NCI-H1694 treated with DMSO at 0.1 percent for 48 hours (cell line): ENCODE measurements at regions not wholly inside any gene's neighbourhood (a gene's known extent, or its start where the extent isn't known, plus 50 kb on each side); places are given as distances from the start of the nearest gene placed in this dataset.

Experiments used
- DNase-seq: peaks from one replicate; lab custom pipeline; 2025; lab: John Stamatoyannopoulos, UW

DNA sequence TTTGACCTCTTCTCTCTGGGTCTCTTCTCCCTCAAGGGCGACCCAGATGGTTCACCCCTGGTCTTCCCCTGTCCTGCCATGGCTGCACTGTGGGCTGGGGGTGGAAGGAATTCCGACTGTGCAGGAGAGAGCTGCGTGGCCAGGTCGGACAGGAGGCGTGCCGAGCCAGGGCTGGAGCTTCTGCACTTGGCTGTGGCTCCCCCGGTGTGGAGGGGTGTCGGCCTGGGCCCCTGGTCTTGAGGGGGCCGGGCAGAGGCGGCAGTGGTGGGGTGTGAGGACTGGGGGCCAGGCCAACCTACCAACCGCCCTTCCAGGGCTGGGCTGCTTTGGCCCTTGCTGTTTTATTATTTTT lies 74.9 kb upstream of the SHH start:
- no peak for DNase-seq

DNA sequence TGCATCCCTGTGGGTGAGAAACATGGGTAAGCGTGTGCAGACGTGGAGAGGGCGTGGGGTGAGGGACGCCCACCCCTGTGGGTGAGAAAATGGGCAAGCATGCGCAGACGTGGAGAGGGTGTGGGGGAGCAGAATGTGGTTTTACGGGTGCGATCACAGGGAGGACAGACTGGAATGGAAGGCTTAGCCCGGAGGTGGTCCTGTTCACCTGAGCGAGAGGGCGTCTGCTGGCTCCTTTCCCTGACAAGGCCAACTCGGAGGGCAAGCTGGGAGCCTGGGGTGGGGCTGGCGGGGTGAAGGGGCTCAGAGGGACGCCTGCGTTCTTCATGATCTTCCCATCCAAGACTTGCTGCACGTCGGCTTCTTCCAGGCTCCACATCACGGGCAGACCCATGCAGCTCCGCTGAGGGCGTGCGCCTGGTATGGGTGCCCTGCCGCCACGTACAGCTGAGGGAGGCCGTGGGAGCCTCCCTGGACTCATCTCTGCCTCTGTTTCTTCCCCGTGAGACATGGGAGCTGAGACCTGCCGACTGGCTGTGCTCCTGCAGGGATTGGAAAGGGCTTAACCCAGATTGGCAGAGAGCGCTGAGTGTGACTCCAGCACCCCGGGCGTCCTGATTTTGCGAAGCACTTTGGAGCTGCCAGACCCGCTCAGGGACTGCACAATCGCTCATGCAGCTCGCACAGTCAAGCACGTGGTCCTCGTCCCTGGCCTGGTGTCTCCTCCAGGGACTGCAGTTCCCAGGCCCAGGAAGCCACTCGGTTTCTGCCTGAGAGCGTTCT lies 74.3 kb upstream of the SHH start:
- no peak for DNase-seq

DNA sequence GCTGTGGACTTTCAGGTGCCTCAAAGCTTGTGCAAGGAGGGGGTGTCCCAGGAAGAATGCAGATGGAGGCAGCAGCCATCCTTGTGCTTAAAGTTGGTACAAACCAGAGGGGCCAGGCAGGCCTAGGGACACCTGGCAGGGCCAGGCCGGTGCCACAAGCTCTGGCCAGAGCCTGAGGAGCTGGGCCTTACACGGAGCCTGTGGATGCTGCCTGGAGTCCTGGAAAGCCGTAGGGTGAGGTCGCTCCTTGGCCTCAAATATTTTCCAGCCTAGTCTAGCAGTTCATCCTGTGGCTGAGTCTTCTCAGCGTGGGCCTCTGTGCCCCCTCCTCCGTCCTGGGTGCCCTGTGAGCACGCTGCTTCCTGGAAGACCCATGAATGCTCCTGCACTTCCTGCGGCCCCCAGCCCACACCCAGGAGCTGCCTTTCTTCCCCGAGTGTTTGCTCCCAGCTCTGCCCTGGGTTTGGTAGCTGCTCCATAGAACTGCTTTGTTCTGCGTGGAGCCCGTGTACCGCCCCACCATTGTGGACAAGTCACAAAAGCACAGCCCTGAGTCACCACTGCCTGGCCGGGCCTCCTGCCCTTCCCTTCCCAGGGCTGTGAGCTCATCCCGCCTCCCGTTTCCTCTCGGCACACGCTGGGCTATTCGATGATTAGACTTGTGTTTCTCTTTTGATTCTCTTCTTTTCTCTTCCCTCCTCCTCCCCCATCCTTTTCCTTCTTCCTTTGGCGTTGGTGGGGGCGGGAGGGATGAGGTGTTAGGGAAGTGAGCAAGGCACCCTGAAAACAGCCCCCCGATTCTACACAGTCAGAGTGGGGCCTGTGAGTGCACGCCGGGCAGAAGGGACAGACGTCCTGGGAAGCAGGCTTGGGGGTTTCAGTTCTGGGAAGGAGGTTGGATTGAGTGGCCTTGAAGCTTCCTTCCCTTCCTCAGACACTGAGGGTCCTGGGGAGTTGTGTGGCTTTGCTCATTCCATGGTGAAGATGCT lies 73.2 kb upstream of the SHH start:
- DNase-seq: no peak

DNA sequence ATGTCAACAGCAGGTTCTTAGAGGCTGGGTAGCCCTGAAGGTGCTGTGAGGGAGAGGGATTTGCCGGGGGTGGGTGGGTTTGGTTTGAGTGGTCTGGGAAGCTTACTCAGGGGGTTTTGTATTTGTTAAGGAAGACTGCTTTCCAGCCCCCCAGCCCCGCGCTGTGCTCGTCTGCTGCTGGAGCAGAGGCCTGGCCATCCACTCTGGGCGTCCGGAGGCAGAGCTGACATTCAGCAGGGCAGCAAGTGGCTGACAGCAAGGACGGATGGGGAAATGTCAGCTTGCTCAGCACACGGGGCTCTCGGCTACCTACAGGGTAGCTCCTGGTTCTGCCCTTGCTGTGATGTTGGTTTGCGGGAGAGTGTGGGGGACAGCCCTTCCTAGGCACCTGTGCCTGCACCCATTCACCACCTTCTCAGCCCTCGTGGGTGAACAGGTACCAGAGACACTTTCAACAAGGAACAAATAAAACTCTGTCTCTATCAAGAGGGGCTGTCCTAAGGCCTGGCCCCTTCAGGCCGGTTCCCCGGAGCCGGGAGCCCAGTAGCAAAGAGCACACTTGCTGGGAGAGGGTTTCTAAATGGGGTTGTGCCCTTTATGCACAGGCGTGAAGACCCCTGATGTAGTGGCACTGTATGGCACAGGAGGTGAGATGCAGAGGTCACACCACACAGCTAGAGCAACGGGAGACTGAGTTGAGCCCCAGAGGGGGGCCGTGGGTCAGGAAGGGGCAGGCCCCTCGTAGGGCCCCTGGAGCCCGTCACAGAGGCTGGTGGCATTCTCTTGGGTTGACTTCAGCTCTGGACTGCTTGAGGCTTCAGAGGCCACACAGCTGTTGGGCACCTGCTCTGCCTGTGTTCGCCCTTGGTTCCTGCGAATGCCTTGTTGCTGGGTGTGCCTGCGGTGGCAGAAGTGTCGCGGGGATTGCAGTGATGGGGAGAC lies 72.2 kb upstream of the SHH start:
- no peak for DNase-seq

DNA sequence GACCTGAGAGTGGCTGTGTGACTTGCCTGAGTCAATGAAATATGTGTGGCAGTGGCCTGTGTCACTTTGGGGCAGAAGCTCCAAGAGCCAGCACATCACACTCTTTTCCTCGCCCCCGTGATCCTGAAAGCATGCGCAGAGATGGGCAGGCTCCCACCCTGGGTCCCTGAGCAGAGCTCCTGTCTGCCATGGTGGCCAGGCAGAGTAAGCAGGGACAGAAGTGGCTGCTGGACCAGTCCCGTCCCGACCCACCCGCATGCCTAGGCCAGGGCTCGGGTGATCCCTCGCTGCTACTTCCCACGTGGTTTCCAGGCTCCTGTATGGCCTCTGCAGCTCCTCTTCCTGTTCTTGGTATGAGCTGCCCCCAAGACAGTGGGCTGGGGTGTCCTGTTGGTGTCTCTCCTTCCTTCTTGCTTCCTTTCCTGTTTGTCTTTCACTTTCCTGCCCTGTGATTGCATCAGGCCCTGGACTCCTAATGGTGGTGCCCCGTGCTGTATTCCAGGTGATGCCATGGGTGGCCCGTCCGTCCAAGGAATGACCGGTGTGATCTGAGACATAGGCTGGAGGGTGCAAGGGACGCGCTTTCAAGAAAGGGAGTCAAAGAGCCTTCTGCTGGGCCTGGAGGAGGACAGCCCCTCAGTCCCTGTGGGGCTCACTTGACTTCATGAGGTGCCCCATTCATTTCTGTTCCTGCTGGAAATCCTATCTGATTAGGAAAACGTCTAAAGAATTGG lies 71.4 kb upstream of the SHH start:
- DNase-seq: no peak

DNA sequence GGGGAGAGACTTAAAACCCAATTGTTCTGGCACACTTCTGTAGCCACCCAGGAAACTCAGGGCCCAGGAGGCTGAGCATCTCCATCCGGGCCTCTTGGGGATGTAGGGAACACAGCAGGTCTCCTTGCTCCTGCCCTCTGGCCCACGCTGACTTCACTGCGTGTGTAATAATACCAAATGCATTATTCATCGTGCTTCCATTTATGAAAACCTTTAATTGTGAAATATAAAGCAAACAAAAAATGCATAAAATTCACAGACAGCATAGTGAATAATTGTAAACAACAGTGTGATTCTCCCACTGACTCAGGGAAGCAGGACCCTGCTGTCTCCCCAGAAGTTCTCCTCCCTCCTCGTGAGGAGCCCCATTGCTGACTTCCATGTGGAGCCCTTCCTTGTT lies 70.3 kb upstream of the SHH start:
- no peak for DNase-seq

DNA sequence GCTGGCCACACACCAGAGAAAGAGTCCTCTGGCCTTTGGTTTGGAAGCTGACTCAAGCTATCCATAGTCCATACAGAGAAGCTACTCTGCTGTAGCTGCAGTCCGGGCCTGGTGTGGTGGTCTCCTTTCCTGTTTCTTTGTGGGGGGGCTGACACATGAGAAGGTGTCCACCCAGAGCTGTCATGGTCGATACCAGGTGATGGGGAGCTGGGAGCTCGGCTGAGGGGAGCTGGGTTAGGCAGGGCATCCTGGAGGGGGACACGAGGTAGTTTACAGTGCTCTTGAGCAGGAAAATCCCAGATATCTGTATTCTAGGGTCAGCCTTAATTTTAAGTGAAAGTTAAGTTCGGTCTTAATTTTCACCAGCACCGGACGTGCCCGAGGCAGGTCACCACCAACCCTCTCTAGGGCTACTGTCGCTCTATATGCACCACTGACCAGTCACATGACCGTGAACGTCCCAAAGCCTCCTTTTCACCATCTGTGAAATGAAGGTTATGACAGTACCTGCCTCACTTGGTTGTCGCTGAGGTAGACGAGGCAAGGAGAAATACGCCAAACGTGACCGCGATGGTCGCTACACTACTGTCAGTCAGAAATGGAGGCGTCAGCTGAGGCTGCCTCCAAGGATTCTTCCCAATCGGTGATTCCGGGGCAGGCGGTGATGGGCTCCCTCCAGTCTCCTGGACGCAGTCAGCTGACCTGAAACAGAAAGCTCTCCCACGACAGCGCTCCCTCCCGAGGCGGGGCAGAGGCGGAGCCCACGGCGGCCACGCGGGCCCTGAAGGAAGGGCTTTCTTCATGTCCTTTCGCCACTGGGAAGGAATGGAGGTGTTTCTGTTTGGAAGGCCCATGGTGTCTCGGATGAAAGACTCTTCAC lies 69.4 kb upstream of the SHH start:
- no peak for DNase-seq

DNA sequence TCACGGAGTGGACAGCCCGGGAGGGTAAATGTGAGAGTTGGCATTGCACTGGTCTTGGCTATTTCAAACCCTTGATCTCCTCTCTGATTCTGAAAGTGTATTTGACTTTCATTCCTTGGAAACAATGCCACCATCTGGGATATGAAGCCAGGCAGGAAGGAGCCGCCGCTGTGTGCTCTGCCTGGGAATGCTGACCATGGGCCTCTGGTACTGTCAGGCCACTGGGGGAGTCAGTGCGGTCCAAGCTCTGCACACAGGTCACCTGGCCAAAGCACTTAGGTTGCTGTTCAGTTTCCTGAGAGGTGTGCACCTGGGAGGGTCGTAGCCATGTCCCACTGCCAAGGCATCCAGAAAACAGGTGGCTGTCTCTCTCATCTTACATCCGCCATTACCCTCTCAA lies 68.5 kb upstream of the SHH start:
- DNase-seq: no peak

DNA sequence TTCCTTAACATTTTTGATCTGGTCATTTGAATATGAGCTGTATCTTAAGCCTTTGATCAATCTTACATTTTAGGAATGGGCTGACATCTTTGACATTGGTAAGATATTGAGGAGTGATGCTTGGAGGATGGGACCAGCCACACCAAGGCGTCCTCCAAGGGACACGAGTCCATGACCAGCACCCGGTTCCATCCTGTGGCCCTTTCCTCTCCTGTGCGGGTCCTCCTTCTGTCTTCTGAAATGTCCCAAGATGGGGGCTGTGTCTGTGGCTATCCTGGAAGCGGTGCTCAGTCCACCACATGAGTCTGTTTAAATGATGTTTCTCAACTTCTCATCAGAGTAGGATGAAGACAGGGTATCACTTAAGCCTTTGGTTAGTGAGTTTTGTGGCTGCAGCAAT lies 67.3 kb upstream of the SHH start:
- no peak for DNase-seq

DNA sequence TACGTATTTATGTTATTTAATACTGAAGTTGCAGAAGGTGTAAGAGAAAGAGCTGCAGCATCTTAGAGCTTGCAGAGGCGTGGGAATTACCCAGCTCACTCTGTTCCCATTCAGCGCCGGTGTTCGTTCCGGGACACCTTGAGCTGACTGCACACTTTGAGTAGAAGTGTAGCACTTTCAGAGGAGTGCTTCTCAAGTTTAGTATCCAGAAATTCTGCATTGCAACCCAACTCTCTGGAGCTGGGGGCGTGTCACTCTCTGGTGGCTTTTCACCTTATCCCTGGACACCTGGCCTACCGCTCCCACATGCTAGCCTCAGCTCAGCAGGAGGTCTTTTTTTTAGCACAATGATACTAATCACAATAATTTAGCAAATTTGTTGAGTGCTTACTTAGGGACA lies 66.4 kb upstream of the SHH start:
- DNase-seq: no peak

DNA sequence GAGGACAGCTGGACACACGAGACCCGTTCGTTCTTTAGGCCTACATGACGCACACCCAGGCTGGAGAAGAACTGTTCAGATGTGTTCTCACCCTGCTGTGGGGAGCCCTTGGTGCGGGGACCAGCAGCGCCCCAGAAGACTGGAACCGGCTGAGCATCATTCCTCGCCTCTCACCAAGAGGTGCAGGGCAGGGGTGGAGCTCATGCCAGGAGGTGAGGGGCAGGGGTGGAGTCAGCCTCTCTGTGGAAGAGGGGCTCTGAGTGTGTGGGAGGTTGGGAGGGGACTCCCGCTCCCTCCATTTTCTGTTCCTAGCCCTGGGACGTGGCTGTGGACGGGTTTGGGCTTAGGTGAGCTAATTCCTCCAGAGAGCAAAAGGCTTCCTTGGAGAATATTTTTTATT lies 66.0 kb upstream of the SHH start:
- no peak for DNase-seq

DNA sequence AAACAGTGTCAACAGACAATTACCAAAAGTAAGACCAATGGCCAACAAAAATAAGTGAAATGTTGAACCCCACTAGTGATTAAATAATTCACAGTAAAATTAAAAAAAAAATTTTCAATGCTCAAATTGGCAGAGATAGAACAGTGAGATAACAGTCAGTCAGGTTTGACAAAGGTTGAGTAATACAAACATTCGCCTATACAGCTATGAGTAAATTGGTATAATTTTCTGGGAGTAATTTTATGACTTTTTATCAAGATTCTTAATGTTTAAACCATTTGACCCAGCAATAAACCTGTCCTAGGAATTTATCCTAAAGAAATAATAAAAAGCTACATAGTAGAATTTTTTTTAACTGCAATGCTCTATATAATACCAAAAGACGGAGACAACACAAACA lies 64.9 kb upstream of the SHH start:
- DNase-seq: no peak

DNA sequence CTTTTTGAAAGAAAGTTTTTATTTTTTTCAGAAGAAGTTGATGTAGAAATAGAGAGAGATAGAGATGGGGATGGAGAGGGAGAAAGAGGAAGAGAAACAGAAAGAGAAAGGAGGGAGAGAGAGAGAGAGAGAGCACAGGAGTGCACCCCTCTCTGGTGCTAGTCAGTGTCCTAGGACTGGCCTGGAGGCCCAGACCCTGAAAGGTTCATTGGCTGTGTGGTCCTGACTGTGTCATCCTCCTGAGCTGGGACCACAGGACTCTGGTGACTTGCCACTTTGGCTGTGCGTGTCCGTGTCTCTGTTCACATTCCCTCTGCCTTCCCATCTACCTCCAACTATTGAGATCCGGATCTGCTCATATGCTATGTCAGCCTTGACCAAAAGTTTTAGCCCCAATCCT lies 62.1 kb upstream of the SHH start:
- no peak for DNase-seq

DNA sequence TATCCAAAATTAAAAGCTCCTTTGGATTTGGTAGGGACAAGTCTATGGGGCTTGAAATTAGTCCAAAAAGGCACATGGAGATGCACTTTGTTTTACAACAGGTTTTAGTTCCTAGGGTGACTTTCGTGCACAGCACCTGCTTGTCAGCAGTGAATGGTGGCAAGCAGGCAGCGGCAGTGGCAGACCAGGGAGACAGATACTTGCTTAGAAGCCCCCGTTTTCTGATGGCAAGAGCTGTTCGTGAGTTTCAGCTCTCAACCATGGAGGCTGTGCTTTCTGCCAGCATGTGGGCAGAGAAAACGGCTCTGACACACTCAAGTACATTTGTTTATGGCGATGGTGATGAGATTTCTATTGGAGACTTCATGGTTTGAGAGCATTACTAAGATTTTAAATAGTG lies 61.7 kb upstream of the SHH start:
- DNase-seq: no peak

DNA sequence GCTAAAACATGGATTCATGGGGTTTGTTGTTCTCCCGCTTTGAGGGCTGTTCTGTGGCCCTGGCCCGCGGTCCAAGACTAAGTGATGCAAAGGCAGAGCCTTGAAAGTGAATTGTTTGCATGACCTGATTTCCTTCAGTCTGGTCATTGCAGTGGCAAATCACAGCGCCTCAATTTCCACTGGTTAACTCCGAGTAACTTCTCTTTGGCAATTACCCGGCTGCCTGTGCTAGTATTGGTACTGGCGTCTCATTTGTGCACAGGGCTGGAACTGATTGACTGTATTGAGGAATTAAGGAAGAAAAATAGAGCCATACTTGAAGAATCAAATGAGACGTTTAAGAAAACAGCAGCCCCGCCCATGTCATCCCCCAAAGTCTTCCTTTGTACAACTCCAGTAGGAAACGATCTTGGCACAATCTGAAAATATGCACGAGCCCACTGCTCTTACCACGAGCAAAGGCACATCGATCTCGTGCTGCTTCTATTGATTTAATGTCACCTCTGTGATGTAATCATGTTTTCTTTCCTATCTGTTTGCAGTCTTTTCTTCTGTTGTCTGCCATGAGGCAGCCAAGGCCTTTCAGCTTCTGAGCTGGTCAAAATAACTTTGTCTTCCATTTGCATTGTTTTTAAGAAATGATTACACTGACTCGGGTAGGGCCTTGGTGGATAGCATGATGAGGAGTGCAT lies 60.6 kb upstream of the SHH start:
- DNase-seq: no peak

DNA sequence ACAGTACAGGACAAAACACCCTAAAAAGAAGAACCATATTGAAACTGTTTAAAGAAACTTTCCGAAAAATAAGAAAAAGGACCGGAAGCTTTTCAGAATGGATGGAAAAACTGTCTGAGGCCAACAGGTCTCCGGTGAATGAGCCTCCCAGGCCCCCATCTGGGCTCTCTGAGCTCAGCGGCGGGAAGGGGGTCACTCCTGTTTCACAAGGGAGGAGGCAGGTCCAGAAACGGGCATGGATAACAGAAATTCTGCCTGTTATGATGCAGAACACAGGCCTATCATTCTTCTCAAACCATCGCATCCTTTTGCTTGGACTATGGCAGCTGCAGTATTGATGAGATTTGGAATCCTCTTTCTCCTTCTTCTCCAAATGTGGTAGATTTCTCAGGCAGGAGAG lies 58.9 kb upstream of the SHH start:
- no peak for DNase-seq

DNA sequence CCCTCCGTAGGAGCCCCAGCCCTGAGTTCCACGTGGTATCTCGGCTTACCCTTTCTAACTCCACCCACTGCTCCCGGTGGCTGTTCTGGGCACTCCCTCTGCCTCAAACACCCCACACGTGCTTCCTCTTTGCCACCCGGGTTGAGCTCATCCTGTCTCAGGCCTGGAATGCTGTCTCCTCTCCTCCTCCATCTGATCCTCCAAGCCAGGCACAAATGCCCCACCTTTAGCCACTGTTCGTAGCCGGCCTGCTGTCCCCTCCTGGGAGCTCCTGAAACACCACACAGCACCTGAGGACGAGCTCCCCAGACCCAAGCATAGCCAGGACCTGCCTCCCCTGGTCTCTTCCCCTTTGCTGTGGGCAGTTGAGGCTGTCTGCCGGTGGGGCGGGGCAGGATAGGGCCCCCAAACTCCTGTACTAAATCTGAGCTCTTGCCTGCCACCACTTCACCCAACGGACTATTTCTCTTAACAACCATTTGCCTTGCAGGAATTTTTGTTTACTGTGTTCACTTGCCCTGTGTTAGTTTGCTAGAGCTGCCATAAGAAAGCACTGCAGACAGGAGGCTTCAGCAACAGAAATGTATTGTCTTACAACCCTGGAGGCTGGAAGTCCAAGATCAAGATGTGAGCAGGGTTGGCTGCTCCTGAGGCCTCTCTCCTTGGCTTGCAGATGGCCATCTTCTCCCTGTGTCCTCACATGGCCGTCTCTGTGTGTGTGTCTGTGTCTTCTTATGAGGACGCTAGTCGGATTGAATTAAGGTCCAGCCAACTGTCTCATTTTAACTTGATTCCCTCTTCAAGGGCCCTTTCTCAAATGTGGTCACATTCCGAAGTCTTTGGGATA lies 58.3 kb upstream of the SHH start:
- DNase-seq: no peak

DNA sequence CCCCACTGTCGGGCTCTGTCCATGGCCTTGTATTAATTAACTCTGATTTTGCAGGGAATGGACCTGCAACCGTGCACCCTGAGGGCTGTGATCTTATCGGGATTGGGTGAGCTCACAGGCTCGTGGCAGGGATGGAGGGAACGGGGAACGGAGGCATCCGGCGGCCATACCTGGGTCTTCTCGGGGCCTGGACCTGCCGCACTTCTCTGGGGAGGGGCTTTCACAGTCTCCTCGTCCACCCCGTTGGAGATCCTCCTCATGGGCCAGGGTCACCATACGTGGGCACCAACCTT lies 57.5 kb upstream of the SHH start:
- DNase-seq: no peak
